Upper lobe of right lung (tissue), 1 donor: ENCODE measurements at regions not wholly inside any gene's neighbourhood (a gene's known extent, or its start where the extent isn't known, plus 50 kb on each side); places are given as distances from the start of the nearest gene placed in this dataset.

ENCODE experiments used
- ATAC-seq: fragments of 200-7000 bp; cut with Tn5 transposase; one replicate; pipeline ENCODE4 v1.9.1; 2020; ENCODE audit warnings: mild to moderate bottlenecking, moderate library complexity
- DNase-seq: peaks from one replicate; pipeline ENCODE4 v3.0.0-alpha.2; 2020
- H3K27ac ChIP-seq: fragments of 200-600 bp; one replicate; pipeline ENCODE4 v1.8.0; 2022
- H3K27me3 ChIP-seq: fragments of 200-600 bp; one replicate; pipeline ENCODE4 v1.8.0; 2022; ENCODE audit warnings: mild to moderate bottlenecking
- H3K36me3 ChIP-seq: fragments of 200-600 bp; one replicate; pipeline ENCODE4 v1.8.0; 2022
- H3K4me1 ChIP-seq: fragments of 200-600 bp; one replicate; pipeline ENCODE4 v1.8.0; 2022
- H3K4me3 ChIP-seq: fragments of 200-600 bp; one replicate; pipeline ENCODE4 v1.8.0; 2022; ENCODE audit warnings: mild to moderate bottlenecking
- H3K9me3 ChIP-seq: fragments of 200-600 bp; one replicate; pipeline ENCODE4 v1.8.0; 2022
- intact Hi-C: fragments of 100-400 bp; cut with DNase I; formaldehyde crosslinking; loops from one replicate; pipeline ENCODE4 v1.11.0; 2022
- TF ChIP-seq, protein P1 (sequence below): fragments of 200-600 bp; IDR thresholded peaks from one replicate; pipeline ENCODE4 v1.8.0; 2022; ENCODE audit warnings: antibody characterized with exemption
- donor health status: DM: no; HTN: yes; CAD: no; lungs with severe emphysema.

DNA sequence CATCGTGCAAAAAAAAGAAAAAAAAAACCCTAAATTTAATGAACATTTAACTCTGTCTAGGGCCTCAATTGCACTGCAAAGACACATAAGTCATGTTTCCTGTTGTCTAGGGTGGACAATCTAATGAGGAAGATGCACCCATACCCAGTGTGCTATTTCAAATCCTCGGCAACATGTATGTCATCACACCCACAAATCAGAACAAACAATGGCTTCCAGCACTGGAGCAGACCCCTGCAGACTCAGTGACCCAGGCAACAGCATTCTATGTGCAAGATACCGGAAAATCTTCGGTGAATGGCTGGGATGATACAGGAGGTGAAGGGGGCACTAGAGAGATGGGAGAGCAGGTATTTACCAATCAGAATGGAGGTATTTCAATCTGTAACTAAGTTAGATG lies 221.7 kb upstream of the XYLT1 start:
- intact Hi-C loops: no loop called here
- Histone ChIP-seq H3K4me3 (no peak overlapping the region), H3K9me3 (no peaks in the 10 kb centered on the region), H3K27me3 (no peaks in the 10 kb centered on the region), H3K4me1 (no peaks in the 10 kb centered on the region), H3K36me3 (no peaks in the 10 kb centered on the region), H3K27ac (no peak overlapping the region)
- TF ChIP-seq, protein P1, sequence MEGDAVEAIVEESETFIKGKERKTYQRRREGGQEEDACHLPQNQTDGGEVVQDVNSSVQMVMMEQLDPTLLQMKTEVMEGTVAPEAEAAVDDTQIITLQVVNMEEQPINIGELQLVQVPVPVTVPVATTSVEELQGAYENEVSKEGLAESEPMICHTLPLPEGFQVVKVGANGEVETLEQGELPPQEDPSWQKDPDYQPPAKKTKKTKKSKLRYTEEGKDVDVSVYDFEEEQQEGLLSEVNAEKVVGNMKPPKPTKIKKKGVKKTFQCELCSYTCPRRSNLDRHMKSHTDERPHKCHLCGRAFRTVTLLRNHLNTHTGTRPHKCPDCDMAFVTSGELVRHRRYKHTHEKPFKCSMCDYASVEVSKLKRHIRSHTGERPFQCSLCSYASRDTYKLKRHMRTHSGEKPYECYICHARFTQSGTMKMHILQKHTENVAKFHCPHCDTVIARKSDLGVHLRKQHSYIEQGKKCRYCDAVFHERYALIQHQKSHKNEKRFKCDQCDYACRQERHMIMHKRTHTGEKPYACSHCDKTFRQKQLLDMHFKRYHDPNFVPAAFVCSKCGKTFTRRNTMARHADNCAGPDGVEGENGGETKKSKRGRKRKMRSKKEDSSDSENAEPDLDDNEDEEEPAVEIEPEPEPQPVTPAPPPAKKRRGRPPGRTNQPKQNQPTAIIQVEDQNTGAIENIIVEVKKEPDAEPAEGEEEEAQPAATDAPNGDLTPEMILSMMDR: no peak
- ATAC-seq (no peak), DNase-seq (no peak)

DNA sequence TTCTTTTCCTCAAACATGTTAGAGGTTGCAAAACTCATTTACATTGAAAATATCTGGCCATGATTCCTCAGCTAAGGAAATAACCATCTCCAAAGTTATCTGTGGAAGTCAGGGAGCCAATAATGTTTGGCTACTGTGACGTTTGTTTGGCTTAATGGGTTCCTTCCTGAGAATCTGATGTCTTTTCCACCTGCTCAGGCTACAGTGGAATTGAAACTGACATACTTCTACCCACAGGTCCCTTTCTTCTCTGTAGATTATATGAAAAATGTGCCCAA lies 221.1 kb upstream of the XYLT1 start:
- DNase-seq (no peak), ATAC-seq (no peak)
- Histone ChIP-seq H3K36me3 (no peaks in the 10 kb centered on the region), H3K4me1 (no peaks in the 10 kb centered on the region), H3K27me3 (no peaks in the 10 kb centered on the region), H3K27ac (no peak overlapping the region), H3K4me3 (no peak overlapping the region), H3K9me3 (no peaks in the 10 kb centered on the region)
- TF ChIP-seq, protein P1: no peak
- intact Hi-C loops: no loop called here

DNA sequence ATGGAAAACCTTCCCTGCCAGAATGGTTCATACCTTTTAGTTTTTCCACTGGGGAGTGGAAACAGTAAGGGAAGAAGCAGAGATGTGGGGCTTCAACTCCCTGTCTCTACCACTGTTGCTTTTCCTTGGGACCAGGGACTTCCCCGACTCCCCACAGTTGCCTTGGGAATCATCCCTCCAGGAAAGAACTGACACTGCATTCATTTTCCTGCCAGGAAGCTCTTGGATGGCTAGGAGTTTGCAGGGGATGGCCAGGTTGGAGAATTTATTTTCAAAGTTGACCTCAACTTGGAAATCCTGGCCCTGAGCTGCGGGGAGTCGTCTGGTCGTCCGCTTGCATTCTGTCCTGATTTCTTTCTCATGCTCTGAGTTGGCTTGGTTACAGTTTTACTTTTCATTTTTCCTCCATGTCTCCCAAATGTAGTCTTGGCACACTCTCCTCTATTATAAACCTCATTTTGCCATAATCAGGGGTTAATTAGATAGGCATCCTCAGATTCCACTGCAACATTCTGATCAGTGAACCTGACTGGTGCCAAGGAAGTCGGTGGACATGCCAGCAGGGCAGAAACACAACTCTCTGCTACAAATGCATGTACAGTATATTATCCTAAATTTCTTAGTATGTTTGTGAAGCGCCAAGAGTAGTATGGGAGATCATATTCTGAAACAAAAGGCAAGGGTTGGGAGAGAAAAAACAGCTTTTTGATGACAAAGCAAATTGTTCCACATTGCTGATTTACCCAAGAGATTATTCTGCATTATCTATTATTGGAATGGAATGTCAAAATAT lies 220.5 kb upstream of the XYLT1 start:
- intact Hi-C loops: no loop called here

DNA sequence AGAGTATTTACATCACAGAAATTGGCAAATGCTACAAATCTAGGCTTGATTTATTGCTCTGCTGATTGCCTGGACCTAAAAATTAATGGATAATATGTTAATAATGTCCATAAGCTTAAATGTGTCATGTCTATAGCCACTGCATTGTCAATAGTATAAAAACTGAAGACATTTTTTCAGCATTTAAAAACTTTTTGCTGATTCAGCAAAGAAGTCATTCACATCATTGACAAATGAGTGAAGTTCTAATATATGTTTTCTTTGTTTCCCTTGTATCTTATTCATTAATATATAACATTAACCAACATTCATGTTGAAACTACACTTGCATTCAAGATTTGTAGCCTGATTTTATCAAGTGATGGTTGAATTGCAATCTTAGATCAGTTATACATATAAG lies 214.7 kb upstream of the XYLT1 start:
- H3K4me1 ChIP-seq: no peaks in the 10 kb centered on the region
- DNase-seq (no peak), ATAC-seq (no peak)
- TF ChIP-seq, protein P1: no peak
- H3K9me3 ChIP-seq: no peaks in the 10 kb centered on the region
- H3K4me3 ChIP-seq: no peak overlapping the region
- H3K27ac ChIP-seq: no peak overlapping the region
- H3K36me3 ChIP-seq: no peaks in the 10 kb centered on the region
- peaks cover 4% of the 10 kb centered on the region for H3K27me3 ChIP-seq
- intact Hi-C loops: no loop called here

More for the DNA sequence above, 220.5 kb upstream of the XYLT1 start:
- Histone ChIP-seq H3K9me3 (no peaks in the 10 kb centered on the region), H3K4me1 (no peaks in the 10 kb centered on the region), H3K36me3 (no peaks in the 10 kb centered on the region), H3K4me3 (no peak overlapping the region), H3K27me3 (no peaks in the 10 kb centered on the region), H3K27ac (no peak overlapping the region)
- TF ChIP-seq, protein P1: no peak
- ATAC-seq: no peak
- DNase-seq: no peak

DNA sequence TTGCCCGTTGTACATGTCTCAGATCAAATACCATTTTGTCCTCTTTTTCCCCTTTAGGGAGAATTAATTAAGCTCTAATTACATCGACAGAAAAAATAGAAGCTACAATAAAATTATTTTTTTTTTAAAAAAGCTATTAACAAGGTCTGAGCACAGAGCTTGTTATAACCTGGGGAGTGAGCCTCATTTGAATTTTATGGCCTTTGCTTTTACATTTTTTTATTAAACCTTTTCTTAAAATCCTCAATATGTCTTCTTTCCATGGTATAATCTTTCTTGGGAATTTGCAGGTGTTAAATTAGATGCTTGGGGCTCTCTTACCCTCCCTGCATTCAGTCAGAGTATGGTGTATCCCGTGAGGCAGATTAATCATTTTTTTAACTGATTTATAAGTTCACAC lies 212.5 kb upstream of the XYLT1 start:
- intact Hi-C loops: no loop called here
- no peak overlapping the region for H3K4me3 ChIP-seq
- no peak for DNase-seq
- TF ChIP-seq, protein P1: no peak
- no peaks in the 10 kb centered on the region for H3K36me3 ChIP-seq
- H3K27ac ChIP-seq: no peak overlapping the region
- H3K9me3 ChIP-seq: no peaks in the 10 kb centered on the region
- H3K4me1 ChIP-seq: no peaks in the 10 kb centered on the region
- H3K27me3 ChIP-seq: peaks cover 4% of the 10 kb centered on the region
- ATAC-seq: no peak

DNA sequence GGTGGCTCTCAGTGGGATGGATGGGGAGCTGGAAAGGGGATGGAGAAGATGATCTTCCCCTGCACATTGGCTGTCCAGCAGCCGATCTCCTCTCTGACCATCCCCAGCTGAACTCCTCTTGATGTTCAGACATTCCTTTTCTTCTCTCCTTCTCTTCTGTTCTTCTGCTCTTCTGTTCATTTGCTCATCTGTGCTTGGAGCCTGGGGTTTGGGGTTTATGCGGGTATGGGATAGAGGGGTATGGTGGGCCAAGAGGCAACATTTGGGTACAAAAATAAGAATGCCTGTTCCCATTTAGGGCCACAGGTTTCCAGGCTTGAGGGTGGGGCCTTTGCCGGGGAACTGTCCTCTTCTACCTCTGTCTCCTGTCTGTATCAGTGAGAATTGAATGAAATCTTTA lies 205.4 kb upstream of the XYLT1 start:
- no peaks in the 10 kb centered on the region for H3K9me3 ChIP-seq
- DNase-seq (no peak), ATAC-seq (no peak)
- intact Hi-C loops: no loop called here
- no peaks in the 10 kb centered on the region for H3K27me3 ChIP-seq
- H3K27ac ChIP-seq: no peak overlapping the region
- H3K4me1 ChIP-seq: no peaks in the 10 kb centered on the region
- TF ChIP-seq, protein P1: no peak
- no peaks in the 10 kb centered on the region for H3K36me3 ChIP-seq
- H3K4me3 ChIP-seq: no peak overlapping the region
